ENCODE measurements at regions not wholly inside any gene's neighbourhood (a gene's known extent, or its start where the extent isn't known, plus 50 kb on each side); places are given as distances from the start of the nearest gene placed in this dataset.

DNA sequence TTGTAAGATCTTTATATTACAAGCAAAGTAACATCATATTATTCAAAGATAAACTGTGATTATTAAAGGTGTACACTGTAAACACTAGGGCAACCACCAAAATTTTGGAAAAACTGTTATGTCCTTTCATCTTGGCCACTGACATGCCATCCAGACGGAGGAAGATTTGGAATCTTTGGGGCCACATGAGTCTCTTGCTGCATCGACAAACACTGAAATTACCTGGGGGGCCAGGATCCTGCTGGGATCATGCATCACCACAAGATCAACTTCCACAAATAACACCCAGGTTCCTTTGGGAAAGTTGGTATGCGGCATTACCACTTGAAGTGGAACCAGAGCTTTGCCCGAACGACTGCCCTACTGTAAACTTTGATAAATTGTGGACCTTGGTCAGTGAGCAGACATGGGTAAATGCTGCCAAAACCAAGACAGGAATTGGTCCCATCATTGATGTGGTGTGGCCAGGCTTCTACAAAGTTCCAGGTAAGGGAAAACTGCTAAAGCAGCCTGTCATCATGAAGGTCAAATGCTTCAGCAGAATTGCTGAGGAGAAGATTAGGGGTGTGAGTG, 110.6 kb upstream of the UXS1 start:
- no peak for TF ChIP-seq CTCF (IDR thresholded peaks at IDR 0.05; ENCODE audit: low read length)
- TF ChIP-seq EZH2 (optimal IDR thresholded peaks at IDR 0.05; ENCODE audit: low read depth, low read length): no peak
- no peak for TF ChIP-seq EZH2phosphoT487 (IDR thresholded peaks at IDR 0.05; ENCODE audit: low read length)

All from MM.1S (cell line).